GM12892 (cell line): ENCODE measurements at regions not wholly inside any gene's neighbourhood (a gene's known extent, or its start where the extent isn't known, plus 50 kb on each side); places are given as distances from the start of the nearest gene placed in this dataset.

Source experiments
- POLR2A ChIP-seq: IDR thresholded peaks from 2 replicates; pipeline ENCODE4 v1.6.1; 2011; ENCODE audit warnings: low read depth, low read length, control low read depth
- POLR2AphosphoS5 ChIP-seq: IDR thresholded peaks from 2 replicates; pipeline ENCODE4 v1.6.1; 2011; ENCODE audit warnings: low read depth, low read length, control low read depth
- TAF1 ChIP-seq: IDR thresholded peaks from 2 replicates; pipeline ENCODE4 v1.6.1; 2011; ENCODE audit warnings: low read depth, mild to moderate bottlenecking, control low read depth, low read length, borderline replicate concordance

DNA sequence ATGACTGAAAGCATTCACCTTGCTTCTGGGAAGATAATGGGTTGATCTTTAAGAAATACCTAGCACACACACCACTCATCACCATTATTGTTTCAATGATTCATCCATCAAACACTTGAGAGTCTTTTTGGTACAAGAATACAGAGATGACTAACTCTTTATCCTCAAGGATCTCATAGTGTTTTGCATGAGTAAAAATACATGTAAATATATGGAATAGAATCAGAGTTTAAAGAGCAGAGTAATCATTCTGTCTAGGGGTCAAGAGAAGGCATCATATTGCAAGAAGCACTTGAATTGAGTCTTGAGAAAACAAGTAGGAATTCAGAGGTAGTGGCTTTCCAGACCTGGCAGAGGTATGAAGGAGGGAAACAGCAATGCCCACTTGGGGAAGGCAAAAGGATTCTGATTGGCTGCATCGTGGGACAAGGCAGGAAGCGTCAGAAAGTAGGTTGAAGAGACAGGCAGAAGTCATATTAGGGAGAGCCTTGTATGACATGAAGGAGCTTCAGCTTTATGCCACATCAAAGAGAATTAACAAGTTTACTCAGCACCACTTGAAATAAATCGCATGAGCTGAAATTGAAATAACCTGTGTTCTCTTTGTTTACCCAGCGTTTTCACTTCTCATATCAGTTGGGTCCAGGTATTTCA, 542.5 kb downstream of the TLE1 start:
- TF ChIP-seq POLR2A (no peak), TAF1 (no peak), POLR2AphosphoS5 (no peak)
